ENCODE measurements at regions not wholly inside any gene's neighbourhood (a gene's known extent, or its start where the extent isn't known, plus 50 kb on each side); places are given as distances from the start of the nearest gene placed in this dataset.

GRCh38 chr13:72303941-72304746, 423.3 kb downstream of the MZT1 start:
- no peak for TF ChIP-seq CTCF (IDR thresholded peaks at IDR 0.05; ENCODE audit: low read length)
- no peak for TF ChIP-seq EZH2 (optimal IDR thresholded peaks at IDR 0.05; ENCODE audit: low read depth, low read length)
